NCI-H1417 treated with DMSO at 0.1 percent for 48 hours (cell line): ENCODE measurements at regions not wholly inside any gene's neighbourhood (a gene's known extent, or its start where the extent isn't known, plus 50 kb on each side); places are given as distances from the start of the nearest gene placed in this dataset.
A peak's percentile ranks its signal among the peaks of the same experiment; 100 is the strongest.

ENCODE experiments used
- DNase-seq: peaks from one replicate; lab custom pipeline; 2025; lab: John Stamatoyannopoulos, UW

DNA sequence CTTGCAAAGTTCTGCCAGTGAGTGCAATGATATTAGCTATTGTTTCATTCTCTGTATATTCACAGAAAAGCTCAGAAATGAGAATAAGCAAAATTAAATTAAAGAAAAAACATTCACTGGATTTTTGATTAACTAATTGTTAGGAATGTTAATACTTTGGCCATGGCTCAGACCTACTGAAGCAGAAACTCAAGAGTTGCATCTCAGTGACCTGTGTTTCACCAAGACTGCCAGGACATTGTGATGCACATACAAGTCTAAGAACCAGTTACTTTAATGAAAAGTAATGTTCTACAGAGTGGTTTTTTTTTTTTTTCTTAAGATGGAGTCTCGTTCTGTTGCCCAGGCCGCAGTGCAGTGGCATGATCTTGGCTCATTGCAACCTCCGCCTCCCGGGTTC lies 464.9 kb upstream of the NMUR2 start:
- DNase-seq: no peak

DNA sequence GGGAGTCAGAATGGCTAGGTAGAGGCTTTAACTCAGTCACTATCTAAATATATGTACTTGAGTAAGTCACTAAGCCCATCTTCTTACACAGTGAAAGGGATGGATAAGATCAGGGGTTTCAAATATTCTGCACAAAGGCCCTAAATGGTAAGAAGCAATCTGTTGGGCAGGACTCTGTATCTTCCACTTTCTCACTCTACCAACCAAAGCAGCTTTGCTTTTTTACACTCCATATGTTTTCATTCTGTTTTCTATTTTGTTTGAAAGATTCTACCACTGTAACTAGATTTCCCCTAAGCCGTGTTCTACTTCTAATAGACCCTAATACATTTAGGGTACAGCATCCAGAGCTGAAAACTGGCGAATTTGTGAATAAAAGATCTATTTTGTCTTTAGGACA lies 477.5 kb upstream of the NMUR2 start:
- no peak for DNase-seq

DNA sequence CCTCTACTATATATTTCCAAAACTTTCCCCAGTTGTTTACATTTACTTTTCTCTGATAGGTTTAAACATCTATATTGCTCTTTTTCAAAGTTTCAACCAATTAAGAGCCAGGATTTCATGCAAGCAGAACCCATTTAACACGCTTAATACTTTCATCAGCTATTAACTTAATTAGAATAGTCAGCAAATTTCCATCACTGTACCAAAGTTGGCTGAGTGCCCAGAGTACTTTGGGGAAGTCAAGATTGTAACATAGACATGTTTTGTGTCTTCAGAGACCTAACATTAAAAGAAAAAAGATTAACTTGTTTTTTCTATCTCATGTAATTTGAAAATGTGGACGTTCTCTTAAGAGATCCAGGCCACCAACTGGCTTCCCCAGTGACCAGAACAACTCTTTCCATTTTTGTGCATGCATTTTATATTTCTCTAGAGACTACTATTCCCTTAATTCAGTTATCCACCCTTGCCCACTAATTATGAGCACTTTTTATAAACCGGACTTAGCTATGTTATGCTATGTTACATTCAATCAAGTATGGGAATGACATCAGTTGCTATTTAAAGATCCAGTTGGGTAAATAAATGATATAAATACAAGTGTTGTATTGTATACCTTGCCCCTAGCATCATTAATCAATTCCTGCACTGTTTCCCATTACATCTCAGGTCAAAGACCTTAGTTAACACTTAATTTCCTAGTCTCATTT lies 478.1 kb upstream of the NMUR2 start:
- no peak for DNase-seq

DNA sequence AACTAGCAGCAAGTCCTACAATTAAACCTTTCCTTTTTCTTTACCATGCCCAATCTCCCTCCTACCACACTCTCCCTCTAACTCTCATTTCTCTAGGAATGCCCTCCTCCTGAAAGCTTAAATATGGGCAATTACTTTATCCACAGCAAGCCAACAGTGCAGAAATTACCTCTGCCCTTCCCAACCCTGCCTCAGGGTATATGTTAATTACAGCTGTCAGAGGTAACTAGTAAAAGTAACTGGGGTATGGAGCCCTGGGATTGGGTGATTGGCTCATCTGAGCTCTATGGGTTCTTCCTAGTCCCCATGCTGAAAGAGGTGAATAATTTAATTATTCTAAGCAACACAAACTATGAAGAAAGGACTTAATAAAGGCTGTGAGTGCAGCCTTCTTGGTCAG lies 478.9 kb upstream of the NMUR2 start:
- peak; percentile 10 for DNase-seq

DNA sequence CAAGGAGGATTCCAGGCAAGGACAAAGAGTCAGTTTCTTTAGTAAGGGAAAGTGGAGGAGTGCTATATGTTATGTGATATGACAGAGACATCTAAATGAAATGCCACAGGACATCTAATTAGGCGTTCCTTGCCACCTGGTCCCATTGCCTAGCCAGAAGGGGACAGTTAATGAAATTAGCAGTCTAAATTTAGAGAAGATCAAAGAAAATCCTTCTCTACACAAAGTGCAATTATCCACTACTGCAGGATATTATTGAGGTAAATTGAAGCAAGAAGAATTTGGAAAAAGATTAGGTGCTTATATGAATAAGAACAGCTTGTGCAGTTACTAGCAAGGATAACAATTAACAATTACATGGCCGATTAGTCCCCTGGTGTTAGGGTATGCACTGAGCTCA lies 495.3 kb upstream of the NMUR2 start:
- DNase-seq: no peak

DNA sequence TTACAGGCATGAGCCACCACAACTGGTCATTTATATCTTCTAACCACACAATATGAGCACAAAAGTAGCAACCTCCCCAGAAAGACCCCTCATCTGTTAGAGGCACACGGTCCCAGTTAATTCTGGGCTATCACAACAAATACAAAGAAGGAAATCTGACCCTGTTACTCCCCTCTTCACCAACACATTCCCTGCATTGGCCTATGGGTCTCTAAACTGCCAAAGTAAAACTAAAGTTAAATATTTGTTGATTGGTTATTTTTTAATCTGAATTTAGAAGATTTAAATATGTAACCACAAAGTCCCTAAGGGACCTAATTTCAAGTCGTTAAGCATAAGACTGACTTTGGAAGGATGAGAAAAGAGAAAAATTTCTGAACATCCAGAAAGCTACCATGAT lies 496.7 kb upstream of the NMUR2 start:
- DNase-seq: no peak

DNA sequence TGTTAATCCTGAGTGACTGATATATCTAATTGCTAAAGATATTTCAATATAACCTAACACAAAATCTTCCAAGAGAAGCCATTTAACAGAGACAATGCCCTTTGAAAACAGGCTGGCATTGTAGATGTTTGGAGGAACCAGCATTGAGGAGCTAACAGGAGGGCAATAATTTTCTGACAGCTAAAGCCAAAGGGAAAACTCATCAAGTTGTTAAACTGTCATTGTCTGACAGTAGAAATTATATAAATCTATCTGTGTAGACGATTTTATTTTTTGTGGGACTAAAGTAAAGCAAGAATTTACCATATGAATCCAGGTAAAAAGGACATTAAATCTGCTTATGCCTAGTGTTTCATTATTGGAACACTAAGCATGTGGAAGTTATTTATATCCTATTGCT lies 500.2 kb upstream of the NMUR2 start:
- DNase-seq: no peak

DNA sequence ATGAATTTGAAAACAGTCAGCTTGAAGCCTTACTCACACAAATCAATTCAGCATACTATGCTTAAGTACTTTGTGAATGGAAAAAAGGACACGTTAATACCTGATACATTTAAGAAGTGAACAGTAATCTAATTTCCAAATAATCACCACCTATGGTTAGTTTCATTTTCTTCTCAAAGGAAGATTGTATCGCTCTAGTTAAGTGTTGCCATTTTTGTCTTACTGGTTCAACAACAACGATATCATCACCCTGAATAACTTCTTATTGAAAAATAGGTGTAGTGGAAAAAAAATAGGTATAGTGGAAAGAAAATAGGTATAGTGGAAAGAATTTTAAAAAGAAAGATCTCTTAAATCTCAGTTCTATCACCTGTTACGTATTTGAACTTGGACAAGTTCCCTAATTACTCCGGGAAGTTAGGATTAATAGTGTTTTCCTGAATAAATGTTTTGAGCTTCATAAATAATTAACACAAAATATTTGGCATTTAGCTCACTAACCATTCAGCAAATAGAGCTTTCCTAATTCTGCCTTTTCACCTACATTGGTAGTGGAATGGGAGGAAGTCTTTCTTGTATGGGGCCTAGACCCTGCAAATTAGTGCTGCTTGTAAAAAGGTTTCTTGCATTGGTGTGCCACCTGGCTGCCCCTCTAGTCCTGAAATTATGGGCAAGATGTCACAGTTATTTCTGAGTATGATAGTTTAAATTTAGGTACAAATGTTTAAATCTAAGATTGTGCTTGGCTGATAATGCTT lies 502.6 kb upstream of the NMUR2 start:
- no peak for DNase-seq

DNA sequence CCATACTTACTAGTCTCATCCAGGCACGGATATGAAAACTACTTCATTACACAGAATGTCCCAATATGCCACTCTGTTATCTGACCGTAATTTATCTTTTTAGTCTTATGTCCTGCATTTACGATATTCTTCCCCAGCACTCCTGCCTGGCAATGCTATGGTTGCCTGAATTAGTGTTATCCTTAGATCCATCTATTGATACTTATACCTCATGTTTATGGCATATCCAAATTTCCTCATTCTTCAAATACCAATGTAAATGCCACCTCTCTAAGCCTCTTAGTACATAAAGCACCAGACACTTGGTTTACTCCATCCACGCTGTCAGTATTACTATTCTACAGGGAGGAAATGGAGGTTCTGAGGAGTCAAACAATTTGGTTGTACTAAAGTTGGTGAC lies 507.8 kb upstream of the NMUR2 start:
- DNase-seq: no peak

DNA sequence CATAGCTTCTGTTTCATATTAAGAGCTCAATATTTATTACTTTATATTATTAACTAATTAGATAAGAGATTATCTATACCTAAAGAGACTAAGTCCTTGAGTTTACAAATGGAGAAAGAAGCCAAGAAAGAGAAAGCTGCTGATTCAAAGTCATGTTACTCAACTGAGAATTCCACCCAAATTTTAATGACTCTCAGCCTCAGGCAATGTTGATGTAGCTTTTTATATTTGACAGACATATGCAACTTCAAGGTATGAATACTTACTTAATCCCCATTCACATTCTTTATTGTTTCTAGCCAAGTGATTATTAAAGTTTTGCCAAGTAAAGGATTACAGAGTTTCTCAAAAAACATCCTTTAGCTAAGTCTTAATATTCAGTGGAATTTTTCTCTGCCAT lies 527.5 kb upstream of the NMUR2 start:
- DNase-seq: no peak

DNA sequence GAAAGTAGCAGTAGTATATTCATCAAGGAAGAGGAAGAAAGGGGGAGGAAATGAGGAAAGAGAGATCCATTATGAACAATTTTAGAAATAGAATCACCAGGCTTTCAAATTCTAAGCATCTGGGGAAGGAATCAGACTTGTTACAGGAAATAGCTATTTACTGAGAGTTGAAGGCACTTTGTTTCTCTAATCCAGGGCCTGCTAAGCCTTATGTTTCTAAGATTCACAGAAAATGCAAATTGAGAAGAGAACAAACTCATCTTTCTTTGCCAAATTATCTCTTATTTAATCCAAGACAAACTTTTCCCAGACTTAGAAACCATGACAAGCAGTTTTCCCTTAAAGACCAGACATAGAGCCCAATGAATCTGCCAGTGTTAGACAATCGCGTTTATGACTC lies 528.0 kb upstream of the NMUR2 start:
- no peak for DNase-seq

DNA sequence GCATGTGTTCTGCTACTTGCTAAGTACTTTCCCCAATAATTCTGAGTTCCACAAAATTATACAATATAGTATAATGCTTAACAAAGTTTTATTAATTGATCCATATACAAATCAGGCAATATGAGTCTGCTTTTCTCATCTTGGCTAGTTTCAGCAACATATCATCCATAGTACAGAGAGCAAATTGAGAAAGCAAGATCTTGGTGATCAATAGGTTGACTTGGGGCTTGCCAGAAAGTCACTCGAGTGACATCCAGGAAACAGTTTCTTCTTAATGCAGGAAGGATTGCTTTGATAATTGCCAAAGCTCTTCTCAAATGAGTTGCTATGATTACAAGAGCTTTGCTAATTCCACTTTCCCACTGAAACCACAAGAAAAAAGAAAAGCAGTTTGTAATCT lies 533.6 kb upstream of the NMUR2 start:
- no peak for DNase-seq

DNA sequence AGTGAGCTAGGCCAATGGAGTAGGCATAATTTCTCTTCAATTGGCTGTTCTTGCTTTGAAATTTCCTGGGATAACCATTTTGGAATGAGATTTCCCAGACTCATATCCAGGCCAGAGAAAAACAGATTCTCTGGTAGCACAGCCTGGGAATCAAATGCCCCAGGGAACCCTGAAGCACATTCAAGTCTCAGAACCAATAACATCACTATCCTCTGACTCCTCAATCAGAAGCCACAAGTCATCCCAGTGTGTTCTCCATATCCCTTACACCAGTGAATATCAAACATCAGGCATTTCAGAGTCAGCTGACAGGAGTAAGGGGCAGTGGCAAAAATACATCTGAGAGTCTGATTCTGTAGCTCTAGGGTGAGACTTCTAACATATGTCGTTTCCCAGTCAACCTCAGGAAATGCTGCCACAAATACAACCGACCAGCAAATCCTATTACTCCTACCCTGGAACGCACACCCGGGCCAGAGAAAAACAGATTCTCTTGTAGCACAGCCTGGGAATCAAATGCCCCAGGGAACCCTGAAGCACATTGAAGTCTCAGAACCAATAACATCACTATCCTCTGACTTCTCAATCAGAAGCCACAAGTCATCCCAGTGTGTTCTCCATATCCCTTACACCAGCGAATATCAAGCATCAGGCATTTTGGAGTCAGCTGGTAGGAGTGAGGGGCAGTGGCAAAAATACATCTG lies 537.7 kb upstream of the NMUR2 start:
- no peak for DNase-seq

DNA sequence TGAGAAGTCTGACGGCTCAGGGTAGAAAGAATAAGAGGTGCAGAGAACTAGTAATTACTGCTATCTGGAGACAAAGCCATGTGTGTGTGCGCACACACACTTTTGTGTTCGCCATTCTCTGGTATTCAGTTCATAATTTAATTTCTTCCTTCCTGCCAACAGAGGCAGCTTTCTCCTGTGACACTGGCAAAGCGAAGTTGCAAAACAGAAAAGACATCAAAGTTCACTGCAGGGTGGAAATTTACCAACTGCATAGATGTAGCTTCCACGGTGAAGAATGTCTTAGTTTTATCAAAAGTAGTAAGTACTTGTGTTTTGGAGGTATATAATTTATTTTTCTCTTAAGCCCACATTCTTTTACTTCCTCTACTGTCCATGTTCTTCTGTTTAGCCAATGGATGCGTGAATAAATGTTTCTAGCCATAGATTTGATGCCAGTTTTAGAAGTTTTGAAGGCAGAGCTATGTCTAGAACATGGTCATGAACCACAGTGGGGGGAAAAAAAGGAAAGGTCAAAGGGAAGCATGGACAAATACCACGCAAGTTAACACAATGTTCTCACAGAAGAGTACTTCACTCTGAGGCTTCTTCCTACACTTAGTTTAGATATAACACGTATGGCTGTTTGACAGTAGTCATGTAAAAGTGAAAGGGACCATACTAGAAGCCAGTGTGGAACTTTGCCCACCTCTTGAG lies 536.5 kb upstream of the GRIA1 start:
- DNase-seq: no peak

DNA sequence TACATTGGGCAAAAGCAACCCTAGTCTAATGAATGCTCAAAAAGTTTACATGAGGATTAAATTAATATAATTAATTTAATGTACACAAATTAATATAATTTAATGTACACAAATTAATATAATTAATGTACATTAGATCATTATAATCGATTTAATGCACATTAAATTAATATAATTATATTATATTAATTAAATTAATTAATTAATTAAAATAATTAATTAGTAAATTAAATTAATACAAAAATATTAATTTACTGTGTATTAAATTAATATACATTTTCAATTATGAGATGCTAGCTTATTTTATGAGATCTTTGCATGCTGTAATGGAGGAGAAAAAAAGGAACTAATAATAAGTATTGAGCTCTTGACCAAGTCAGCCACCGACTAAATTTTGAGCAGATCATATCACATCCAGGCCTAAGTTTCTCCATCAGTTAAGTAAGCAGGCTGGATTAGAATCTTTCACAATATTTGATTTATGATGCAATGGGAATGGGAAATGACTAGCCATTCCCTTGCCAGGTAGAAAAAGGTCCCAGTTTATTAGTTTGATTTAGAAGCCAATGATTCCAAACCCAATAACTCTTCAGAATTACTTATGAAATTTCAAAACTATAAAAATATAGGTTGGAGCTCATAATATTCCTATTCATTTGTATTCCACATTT lies 533.4 kb upstream of the GRIA1 start:
- no peak for DNase-seq

DNA sequence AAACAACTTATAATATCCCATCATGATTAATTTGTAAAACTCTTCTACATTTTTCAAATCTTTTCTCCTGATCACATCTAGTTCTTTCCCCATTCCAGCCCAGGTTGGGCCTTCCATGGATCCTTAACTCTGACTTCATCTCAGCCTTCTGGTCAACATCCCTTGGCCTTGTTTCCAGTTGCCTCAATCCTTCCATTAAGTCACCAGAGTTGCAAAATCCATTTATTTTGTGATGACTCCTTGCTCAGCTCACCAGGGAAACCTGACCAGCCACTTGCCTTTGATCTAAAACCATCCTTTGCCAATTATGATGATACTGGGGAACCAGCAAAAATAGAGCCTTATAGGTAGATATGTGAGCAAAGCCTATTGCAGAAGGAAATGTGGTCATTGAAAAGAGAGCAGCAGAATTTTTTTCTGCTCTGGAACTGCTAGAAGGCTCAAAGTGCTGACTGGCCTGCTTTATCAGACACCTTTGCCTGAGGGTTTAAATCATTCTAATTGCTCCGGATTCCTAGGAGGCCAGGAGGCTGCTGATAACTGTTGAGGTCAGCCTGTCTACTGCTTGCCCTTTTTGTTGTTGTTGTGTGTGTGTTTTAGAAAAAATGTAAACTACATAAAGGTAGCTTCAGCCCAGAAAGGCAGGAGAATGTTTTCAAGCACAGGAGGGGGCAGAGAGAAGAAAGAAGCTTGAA lies 512.2 kb upstream of the GRIA1 start:
- no peak for DNase-seq

DNA sequence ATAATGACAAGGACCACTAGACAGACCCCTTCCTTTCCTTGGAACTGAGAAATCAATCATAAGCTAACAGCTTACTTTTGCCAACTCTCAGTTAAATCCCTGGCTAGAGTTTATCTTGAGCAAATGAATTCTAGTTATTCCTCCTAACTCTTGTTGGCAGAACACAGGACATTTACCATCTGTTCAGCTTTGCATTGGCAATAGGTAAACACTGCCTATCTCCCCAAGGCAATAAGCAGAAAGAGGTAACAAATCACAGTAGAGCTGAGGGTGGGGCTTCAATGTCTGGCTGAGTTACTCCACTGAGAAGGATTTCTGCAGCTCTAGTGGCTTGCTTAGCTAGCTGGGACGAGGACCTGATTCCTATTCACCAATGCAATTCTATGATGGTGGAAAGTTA lies 503.3 kb upstream of the GRIA1 start:
- DNase-seq: no peak

DNA sequence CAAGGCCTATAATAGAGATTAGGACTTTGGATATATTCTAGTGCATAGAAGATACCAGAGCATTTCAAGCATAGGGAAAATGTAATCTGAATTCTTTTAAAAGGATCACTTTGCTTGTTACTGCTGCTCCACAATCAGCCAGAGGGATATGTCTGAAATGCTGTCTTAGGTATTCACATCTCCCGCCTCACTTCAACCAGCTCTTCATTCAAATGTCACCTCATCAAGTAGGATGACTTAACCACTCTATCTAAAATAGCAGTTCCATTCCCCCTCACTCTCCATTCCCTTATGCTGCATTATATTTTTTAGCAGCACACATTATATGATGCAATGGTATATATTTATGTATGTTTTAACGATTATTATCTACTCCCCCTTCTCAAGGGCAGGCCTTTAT lies 500.3 kb upstream of the GRIA1 start:
- DNase-seq: no peak

DNA sequence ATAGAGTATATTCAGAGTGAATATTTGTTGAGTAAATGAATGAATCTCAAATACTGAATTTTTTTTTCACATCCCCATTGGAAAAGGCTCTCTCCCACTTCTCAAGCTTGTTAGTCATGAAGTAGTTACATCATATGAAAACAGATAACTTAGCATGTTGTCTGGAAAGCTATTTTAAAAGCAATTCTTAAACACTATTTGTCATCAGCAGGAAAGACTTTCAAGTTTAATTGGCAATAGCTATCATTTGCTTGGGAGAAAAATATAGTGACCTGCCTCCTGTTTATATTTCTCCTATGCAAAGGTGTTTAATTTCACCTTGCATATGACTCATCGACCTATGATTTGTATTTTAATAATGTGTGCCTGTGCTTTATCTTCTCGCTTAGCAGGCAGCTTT lies 499.8 kb upstream of the GRIA1 start:
- DNase-seq: no peak

DNA sequence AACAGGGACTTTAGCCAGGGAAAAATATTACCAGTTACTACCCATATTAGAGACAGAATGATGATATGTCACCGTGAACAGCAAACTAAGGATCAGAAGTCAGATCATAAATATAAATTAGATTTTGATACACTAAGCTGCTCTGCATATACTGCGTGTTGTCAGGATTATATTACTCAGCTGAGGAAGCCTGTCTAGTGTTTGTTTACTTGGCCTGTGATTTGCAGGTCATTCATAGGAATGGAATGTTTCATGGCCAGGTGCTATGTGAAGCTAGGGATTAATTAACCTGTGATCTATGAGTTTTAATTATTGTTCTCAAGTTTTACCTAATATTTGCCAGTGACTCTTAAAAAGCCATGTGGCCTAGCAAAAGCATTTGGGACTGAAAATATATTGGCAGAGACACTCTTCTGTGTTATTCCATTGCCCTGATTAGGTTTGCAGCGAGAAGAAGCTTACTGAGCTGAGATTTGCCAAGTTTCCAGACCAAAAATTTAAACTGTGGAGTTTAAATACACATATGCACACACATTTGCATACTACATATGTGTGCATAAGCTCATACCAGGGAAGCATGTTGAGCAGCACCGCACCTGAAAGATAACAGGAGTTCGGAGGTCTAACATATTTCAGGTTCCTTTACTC lies 496.3 kb upstream of the GRIA1 start:
- DNase-seq: no peak

DNA sequence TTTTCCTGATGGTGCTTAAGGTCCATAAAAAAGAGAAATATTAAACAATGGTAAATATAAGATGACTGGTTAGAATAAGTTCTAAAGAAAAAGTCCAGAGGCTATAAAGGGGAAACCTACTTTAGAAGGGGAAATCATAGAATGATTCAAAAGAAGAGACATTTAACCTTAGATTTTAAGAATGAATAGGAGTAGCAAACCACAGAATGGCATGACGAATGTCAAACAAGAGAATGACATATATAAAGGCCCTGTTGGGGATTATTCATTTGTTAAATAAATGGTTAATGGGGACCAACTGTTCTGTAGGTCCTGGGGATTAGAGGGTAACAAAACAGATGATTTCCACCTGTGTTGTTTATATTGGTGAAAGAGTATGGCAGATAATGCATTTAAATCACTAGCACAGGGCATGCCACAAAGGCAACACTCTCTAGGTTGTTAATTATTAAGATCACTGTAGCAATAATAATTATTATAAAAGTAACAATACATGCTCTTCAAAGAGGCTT lies 495.2 kb upstream of the GRIA1 start:
- no peak for DNase-seq
